Fibroblast of mammary gland (primary cell): ENCODE measurements at regions not wholly inside any gene's neighbourhood (a gene's known extent, or its start where the extent isn't known, plus 50 kb on each side); places are given as distances from the start of the nearest gene placed in this dataset.

Experiments used
- DNase-seq: peaks from one replicate; pipeline ENCODE4 v3.0.0-alpha.2; 2010; ENCODE audit warnings: low read depth
- H3K4me3 ChIP-seq: 2 replicates; pipeline ENCODE4 v1.5.1; 2011; ENCODE audit warnings: low read depth, mild to moderate bottlenecking, low read length, moderate library complexity; ENCODE audit not compliant: control insufficient read depth
- CTCF ChIP-seq: conservative IDR thresholded peaks from 2 replicates; pipeline ENCODE4 v1.5.1; 2011; ENCODE audit warnings: low read depth, low read length, inconsistent platforms; ENCODE audit not compliant: control insufficient read depth, insufficient read depth

GRCh38 chr6:104537872-104538271 lies 321.8 kb downstream of the HACE1 start:
- no peak for DNase-seq

GRCh38 chr6:104537180-104537579 lies 322.5 kb downstream of the HACE1 start:
- DNase-seq: peak; percentile 69

More at GRCh38 chr6:104537872-104538271, 321.8 kb downstream of the HACE1 start:
- TF ChIP-seq CTCF: no peak
- no peak overlapping the region for H3K4me3 ChIP-seq

GRCh38 chr6:104532462-104532861 lies 327.3 kb downstream of the HACE1 start:
- DNase-seq: no peak
- TF ChIP-seq CTCF: no peak
- H3K4me3 ChIP-seq: no peak overlapping the region

More at GRCh38 chr6:104537180-104537579, 322.5 kb downstream of the HACE1 start:
- H3K4me3 ChIP-seq: no peak overlapping the region
- no peak for TF ChIP-seq CTCF

GRCh38 chr6:104531646-104532045 lies 328.1 kb downstream of the HACE1 start:
- TF ChIP-seq CTCF: no peak
- no peak overlapping the region for H3K4me3 ChIP-seq
- no peak for DNase-seq

- DNase-seq: peak; percentile 31
- no peak overlapping the region for H3K4me3 ChIP-seq
- peak; percentile 41 for TF ChIP-seq CTCF
Observed at GRCh38 chr6:104527761-104528415, 331.8 kb downstream of the HACE1 start.

- DNase-seq: no peak
- no peak overlapping the region for H3K4me3 ChIP-seq
- TF ChIP-seq CTCF: no peak
Observed at GRCh38 chr6:104527311-104527710, 332.4 kb downstream of the HACE1 start.
